Prostate gland (tissue), 2 donors: ENCODE measurements at regions not wholly inside any gene's neighbourhood (a gene's known extent, or its start where the extent isn't known, plus 50 kb on each side); places are given as distances from the start of the nearest gene placed in this dataset.

Experiments
- DNase-seq: peaks from one replicate; pipeline ENCODE4 v3.0.0-alpha.2; 2019; ENCODE audit warnings: low spot score
- H3K27ac ChIP-seq, 2 donors: fragments of 200-600 bp; sonication (generic); 2 replicates each; pipeline ENCODE4 v1.5.1; 2017 to 2019
- H3K27me3 ChIP-seq: fragments of 200-600 bp; sonication (generic); replicated peaks from 2 replicates; pipeline ENCODE4 v1.5.1; 2019; ENCODE audit not compliant: insufficient read depth
- H3K36me3 ChIP-seq, 2 donors: fragments of 200-600 bp; sonication (generic); 1 replicate in 1 of 2; 2 replicates in 1 of 2; pipeline versions ENCODE4 v1.5.1 to v1.8.1; 2017 to 2019
- H3K4me1 ChIP-seq: fragments of 200-600 bp; sonication (generic); replicated peaks from 2 replicates; pipeline ENCODE4 v1.5.1; 2019
- H3K4me3 ChIP-seq, 2 donors: fragments of 200-600 bp; sonication (generic); 2 replicates each; pipeline ENCODE4 v1.5.1; 2017 to 2019
- H3K9me3 ChIP-seq: fragments of 200-600 bp; sonication (generic); 2 replicates; pipeline ENCODE4 v1.5.1; 2017
- POLR2A ChIP-seq: fragments of 450-650 bp; IDR thresholded peaks from one replicate; pipeline ENCODE4 v1.6.1; 2016; ENCODE audit warnings: antibody characterized with exemption, mild to moderate bottlenecking
- POLR2AphosphoS5 ChIP-seq: sonication (generic); formaldehyde crosslinking; IDR thresholded peaks from one replicate; pipeline ENCODE4 v1.6.1; 2017; ENCODE audit warnings: antibody characterized with exemption
- WGBS: methylation state at CpG from one replicate; pipeline ENCODE4 v1.1.5; 2018; 5-methylcytosine and 5-hydroxymethylcytosine counted together
- intact Hi-C: fragments of 100-400 bp; cut with DNase I; formaldehyde crosslinking; loops from one replicate; pipeline ENCODE4 v1.14.2; 2022
- TF ChIP-seq, protein P1 (sequence below), 4 experiments: fragments of 200-600 bp in 2 of 4; fragments of 450-650 bp in 2 of 4; sonication (generic) in 2 of 4; IDR thresholded peaks; 1 replicate in 3 of 4; 2 replicates in 1 of 4; pipeline ENCODE4 v1.5.1; 2016 to 2019; ENCODE audit warnings: antibody characterized with exemption in 4 of 4, mild to moderate bottlenecking in 2 of 4, moderate library complexity in 2 of 4

DNA sequence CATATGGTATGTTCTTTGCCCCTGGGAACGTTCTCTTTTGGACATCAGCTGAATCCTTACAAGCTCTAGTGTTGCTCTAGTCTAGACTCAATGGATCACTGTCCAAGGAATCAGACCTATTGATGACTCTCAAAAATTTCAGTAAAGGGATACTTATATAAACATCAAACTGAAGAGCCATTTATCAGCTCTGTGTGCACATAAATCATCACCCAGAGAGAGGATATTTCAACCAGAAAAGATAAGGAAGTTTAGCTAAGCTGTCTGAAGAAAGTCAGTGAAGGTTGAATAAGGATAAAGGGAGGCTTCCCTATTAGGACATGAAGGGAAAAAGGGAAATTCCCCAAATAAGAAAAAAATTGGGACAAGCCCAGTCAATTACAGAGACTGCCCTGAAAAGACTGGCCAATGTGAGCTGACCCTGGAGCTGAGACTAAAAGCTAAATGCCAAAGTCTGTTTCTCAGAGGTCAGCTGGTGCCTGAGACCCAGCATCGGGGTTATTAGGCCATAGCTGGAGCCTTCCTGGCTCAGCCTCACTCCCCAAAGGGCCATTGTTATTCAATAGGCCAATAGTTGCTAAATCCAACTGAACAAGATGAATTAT is 424.1 kb upstream of the THBS1 start:
- Histone ChIP-seq H3K9me3 (no peaks in the 10 kb centered on the region), H3K36me3 (no peaks in the 10 kb centered on the region), H3K27me3 (no peaks in the 10 kb centered on the region), H3K4me3 (no peak overlapping the region), H3K4me1 (no peaks in the 10 kb centered on the region), H3K27ac (no peak overlapping the region)
- no peak for DNase-seq
- TF ChIP-seq POLR2AphosphoS5, result no peak
- TF ChIP-seq POLR2A, result no peak
- TF ChIP-seq, protein P1, sequence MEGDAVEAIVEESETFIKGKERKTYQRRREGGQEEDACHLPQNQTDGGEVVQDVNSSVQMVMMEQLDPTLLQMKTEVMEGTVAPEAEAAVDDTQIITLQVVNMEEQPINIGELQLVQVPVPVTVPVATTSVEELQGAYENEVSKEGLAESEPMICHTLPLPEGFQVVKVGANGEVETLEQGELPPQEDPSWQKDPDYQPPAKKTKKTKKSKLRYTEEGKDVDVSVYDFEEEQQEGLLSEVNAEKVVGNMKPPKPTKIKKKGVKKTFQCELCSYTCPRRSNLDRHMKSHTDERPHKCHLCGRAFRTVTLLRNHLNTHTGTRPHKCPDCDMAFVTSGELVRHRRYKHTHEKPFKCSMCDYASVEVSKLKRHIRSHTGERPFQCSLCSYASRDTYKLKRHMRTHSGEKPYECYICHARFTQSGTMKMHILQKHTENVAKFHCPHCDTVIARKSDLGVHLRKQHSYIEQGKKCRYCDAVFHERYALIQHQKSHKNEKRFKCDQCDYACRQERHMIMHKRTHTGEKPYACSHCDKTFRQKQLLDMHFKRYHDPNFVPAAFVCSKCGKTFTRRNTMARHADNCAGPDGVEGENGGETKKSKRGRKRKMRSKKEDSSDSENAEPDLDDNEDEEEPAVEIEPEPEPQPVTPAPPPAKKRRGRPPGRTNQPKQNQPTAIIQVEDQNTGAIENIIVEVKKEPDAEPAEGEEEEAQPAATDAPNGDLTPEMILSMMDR (IDR thresholded peaks at IDR 0.05), result no peak
- WGBS, result 80% methylated on average over 2 of the region's 2 CpGs
- intact Hi-C loops, result loop anchor here (10.0 kb wide), 1 partner anchor 72 kb away; no protein-coding TSS in a partner anchor

DNA sequence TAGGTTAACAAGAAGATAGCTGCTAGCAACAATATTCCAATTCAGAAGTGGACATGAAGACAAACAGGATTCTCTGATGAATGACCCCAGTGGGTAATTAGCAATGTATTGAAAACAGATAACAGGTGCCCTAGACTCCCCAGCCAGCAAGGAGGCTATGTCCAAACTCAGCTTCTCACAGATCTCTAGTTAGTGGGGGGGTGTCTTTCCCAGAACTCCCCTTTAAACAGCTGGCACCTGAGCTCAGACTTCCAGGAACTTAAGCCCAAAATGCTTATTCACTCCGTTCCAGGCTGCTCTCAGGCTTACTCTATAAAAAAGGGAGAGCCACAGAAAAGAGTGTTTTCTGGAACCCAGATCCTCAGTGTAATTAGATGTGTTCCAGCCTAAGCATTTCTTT is 423.0 kb upstream of the THBS1 start:
- WGBS, result 68% methylated on average over 1 of the region's 1 CpG

DNA sequence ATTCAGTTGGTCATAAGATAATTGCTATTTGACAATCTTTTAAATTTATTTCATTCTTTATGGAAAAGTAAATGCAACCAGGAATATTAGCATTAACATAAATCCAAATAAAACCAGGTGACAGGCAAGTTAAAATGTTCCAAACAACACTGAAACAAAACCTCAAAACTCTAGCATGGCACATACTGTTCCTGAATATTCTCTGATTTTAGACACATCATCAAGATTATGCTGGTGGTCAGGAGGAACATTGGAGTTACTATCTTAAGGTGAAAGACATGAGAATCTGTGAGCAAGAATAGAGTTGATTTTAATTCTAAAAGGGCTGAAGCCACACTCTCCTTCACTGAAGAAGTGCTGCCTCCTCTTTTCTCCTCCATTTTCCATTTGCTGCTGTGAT is 421.0 kb upstream of the THBS1 start:
- H3K27ac ChIP-seq, result no peak overlapping the region
- H3K9me3 ChIP-seq, result no peaks in the 10 kb centered on the region
- TF ChIP-seq POLR2A, result no peak
- no peak for TF ChIP-seq POLR2AphosphoS5
- TF ChIP-seq, protein P1 (IDR thresholded peaks at IDR 0.05), result no peak
- intact Hi-C loops, result loop anchor here (10.0 kb wide), 1 partner anchor 75 kb away; no protein-coding TSS in a partner anchor
- DNase-seq, result no peak
- H3K36me3 ChIP-seq, result no peaks in the 10 kb centered on the region
- no peaks in the 10 kb centered on the region for H3K27me3 ChIP-seq
- H3K4me3 ChIP-seq, result no peak overlapping the region
- no peaks in the 10 kb centered on the region for H3K4me1 ChIP-seq

More for the DNA sequence above, 423.0 kb upstream of the THBS1 start:
- TF ChIP-seq, protein P1 (IDR thresholded peaks at IDR 0.05), result no peak
- Histone ChIP-seq H3K4me3 (no peak overlapping the region), H3K36me3 (no peaks in the 10 kb centered on the region), H3K9me3 (no peaks in the 10 kb centered on the region), H3K4me1 (no peaks in the 10 kb centered on the region), H3K27me3 (no peaks in the 10 kb centered on the region), H3K27ac (no peak overlapping the region)
- DNase-seq, result no peak
- intact Hi-C loops, result loop anchor here (10.0 kb wide), 1 partner anchor 73 kb away; no protein-coding TSS in a partner anchor

DNA sequence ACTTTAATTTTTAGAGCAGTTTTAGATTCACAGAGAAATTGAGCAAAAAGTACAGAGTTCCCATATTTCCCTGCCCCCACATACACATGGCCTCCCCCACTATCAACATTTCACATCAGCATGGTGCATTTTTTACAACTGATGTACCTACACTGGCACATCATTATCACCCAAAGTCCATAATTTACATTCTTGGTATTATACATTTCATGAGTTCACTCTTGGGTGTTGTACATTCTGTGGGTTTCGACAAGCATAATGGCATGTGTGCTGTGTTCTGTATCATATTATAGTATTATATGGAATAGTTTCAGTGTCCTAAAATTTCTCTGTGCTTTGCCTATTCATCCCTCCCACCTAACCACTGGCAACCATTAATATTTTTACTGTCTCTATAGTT is 419.8 kb upstream of the THBS1 start:
- H3K36me3 ChIP-seq, result no peaks in the 10 kb centered on the region
- H3K4me1 ChIP-seq, result no peaks in the 10 kb centered on the region
- no peak overlapping the region for H3K4me3 ChIP-seq
- 97% methylated on average over 1 of the region's 1 CpG for WGBS
- intact Hi-C loops, result no loop called here
- H3K9me3 ChIP-seq, result no peaks in the 10 kb centered on the region
- no peak for DNase-seq
- H3K27me3 ChIP-seq, result no peaks in the 10 kb centered on the region
- no peak overlapping the region for H3K27ac ChIP-seq
- TF ChIP-seq POLR2AphosphoS5 (no peak), POLR2A (no peak)
- TF ChIP-seq, protein P1 (IDR thresholded peaks at IDR 0.05), result no peak

DNA sequence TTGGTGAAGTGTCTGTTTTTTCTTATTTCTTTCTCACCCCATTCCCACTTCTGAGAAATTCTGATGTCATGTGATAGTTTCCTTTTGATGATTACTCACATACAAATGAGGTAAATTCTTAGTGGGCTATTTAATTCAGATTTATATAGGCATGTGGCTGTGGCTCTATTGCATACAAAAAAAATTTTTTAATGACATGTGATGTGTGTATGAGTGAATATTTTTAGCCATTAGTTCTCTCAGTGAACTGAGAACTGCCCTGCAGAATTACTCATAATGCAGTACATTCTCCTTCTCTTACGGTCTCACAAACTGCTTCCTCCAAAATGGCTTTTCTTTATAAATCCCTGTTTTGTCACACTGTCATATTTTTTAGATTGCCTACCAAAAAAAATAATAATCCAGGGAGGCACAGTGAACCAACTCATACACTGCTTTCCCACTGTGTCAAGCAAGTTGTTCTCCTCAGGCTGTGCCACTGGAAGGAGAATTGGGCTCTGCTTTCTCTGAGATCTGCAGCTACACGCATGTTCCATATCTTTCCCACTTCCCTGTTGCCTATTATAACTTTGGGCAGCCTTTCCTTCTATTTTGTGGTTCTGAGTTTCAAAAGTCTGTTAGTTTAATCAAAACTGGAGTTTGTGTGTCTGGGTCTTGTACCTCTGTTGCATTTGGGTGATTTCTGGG is 415.7 kb upstream of the THBS1 start:
- TF ChIP-seq, protein P1 (IDR thresholded peaks at IDR 0.05), result no peak
- TF ChIP-seq POLR2A, result no peak
- no peak for TF ChIP-seq POLR2AphosphoS5
- Histone ChIP-seq H3K4me3 (no peak overlapping the region), H3K9me3 (no peaks in the 10 kb centered on the region), H3K27ac (no peak overlapping the region), H3K27me3 (no peaks in the 10 kb centered on the region), H3K36me3 (no peaks in the 10 kb centered on the region), H3K4me1 (no peaks in the 10 kb centered on the region)
- intact Hi-C loops, result no loop called here
- 83% methylated on average over 2 of the region's 2 CpGs for WGBS
- no peak for DNase-seq
